OCI-LY3 (cell line): ENCODE measurements at regions not wholly inside any gene's neighbourhood (a gene's known extent, or its start where the extent isn't known, plus 50 kb on each side); places are given as distances from the start of the nearest gene placed in this dataset.
"Not testable (repeated sequence)": the region's sequence is repeated elsewhere in the genome, so short reads cannot be mapped to it uniquely, and the experiment has no call there.

ENCODE experiments used
- H2AFZ ChIP-seq: fragments of 200-600, 300-600 bp; shearing (Covaris generic); 2 replicates; pipeline ENCODE4 v1.6.0; 2014; ENCODE audit warnings: antibody characterized with exemption, low read depth, low read length
- H3K27ac ChIP-seq: fragments of 200-600, 300-600 bp; sonication (generic); 2 replicates; pipeline ENCODE4 v1.5.1; 2014; ENCODE audit warnings: mild to moderate bottlenecking, low read length, moderate library complexity, mixed read lengths
- H3K27me3 ChIP-seq: fragments of 200-600, 300-600 bp; sonication (generic); 2 replicates; pipeline ENCODE4 v1.6.1; 2014; ENCODE audit warnings: low read depth, low read length, mixed read lengths
- H3K36me3 ChIP-seq: fragments of 200-600, 300-600 bp; sonication (generic); replicated peaks from 2 replicates; pipeline ENCODE3; 2014; ENCODE audit warnings: low read depth, low read length, mixed read lengths
- H3K4me1 ChIP-seq: fragments of 300-600, 200-600 bp; sonication (generic); 2 replicates; pipeline ENCODE4 v1.6.1; 2014; ENCODE audit warnings: low read length, mixed read lengths
- H3K4me2 ChIP-seq: fragments of 200-600, 300-600 bp; sonication (generic); 2 replicates; pipeline ENCODE4 v1.6.1; 2014; ENCODE audit warnings: low read length, mixed read lengths
- H3K4me3 ChIP-seq: fragments of 300-600, 200-600 bp; sonication (generic); 2 replicates; pipeline ENCODE4 v1.5.1; 2014; ENCODE audit warnings: antibody characterized with exemption, mild to moderate bottlenecking, low read length, moderate library complexity
- H3K79me2 ChIP-seq: fragments of 300-600, 200-600 bp; shearing (Covaris generic); 2 replicates; pipeline ENCODE4 v1.6.1; 2014; ENCODE audit warnings: mild to moderate bottlenecking, low read length, mixed read lengths
- H3K9ac ChIP-seq: fragments of 300-600, 200-600 bp; shearing (Covaris generic); 2 replicates; pipeline ENCODE4 v1.6.0; 2014; ENCODE audit warnings: mild to moderate bottlenecking, low read length, moderate library complexity
- H3K9me3 ChIP-seq: fragments of 200-600, 300-600 bp; shearing (Covaris generic); 2 replicates; pipeline ENCODE4 v1.6.1; 2014; ENCODE audit warnings: low read length, mixed read lengths; ENCODE audit not compliant: insufficient read depth
- H4K20me1 ChIP-seq: fragments of 200-600, 300-600 bp; sonication (generic); 2 replicates; pipeline ENCODE4 v1.6.1; 2016; ENCODE audit warnings: low read length, mixed read lengths; ENCODE audit not compliant: insufficient read depth
- EZH2phosphoT487 ChIP-seq: fragments of 200-600 bp; shearing (Covaris generic); IDR thresholded peaks from 2 replicates; pipeline ENCODE4 v1.6.1; 2018; ENCODE audit warnings: antibody characterized with exemption, mixed run types, low read depth
- TF ChIP-seq, protein P1 (sequence below): fragments of 200-600, 300-600 bp; sonication (generic); IDR thresholded peaks from 2 replicates; pipeline ENCODE4 v1.5.1; 2014; ENCODE audit warnings: antibody characterized with exemption, low read length, low read depth

DNA sequence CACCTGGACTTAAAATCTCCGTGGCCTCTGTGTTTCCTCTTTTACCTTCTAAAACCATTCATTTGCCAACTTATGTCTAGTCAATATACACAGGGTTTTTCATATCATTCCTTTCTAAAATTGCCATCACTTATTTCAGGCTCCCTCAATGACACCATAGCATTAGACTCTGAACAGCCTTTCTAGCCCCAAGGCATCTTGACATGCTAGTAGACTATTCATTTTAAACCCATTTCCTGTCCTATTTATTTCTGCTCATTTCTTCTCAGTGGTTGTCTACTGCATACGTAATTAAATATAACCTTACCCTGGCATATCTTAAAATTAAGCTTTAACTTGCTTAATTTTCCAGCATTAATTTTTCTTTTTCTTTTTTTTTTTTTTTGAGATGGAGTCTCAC lies 83.2 kb downstream of the PHAX start:
- H3K79me2 ChIP-seq = no peaks in the 10 kb centered on the region
- no peak overlapping the region for H2AFZ ChIP-seq
- H3K9ac ChIP-seq = no peak overlapping the region
- no peaks in the 10 kb centered on the region for H4K20me1 ChIP-seq
- no peaks in the 10 kb centered on the region for H3K9me3 ChIP-seq
- H3K4me2 ChIP-seq = no peak overlapping the region
- H3K27ac ChIP-seq = no peak overlapping the region
- no peaks in the 10 kb centered on the region for H3K27me3 ChIP-seq
- H3K4me3 ChIP-seq = no peak overlapping the region
- peaks cover 9% of the 10 kb centered on the region for H3K4me1 ChIP-seq
- H3K36me3 ChIP-seq = no peaks in the 10 kb centered on the region
- TF ChIP-seq, protein P1, sequence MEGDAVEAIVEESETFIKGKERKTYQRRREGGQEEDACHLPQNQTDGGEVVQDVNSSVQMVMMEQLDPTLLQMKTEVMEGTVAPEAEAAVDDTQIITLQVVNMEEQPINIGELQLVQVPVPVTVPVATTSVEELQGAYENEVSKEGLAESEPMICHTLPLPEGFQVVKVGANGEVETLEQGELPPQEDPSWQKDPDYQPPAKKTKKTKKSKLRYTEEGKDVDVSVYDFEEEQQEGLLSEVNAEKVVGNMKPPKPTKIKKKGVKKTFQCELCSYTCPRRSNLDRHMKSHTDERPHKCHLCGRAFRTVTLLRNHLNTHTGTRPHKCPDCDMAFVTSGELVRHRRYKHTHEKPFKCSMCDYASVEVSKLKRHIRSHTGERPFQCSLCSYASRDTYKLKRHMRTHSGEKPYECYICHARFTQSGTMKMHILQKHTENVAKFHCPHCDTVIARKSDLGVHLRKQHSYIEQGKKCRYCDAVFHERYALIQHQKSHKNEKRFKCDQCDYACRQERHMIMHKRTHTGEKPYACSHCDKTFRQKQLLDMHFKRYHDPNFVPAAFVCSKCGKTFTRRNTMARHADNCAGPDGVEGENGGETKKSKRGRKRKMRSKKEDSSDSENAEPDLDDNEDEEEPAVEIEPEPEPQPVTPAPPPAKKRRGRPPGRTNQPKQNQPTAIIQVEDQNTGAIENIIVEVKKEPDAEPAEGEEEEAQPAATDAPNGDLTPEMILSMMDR = no peak
- no peak for TF ChIP-seq EZH2phosphoT487

DNA sequence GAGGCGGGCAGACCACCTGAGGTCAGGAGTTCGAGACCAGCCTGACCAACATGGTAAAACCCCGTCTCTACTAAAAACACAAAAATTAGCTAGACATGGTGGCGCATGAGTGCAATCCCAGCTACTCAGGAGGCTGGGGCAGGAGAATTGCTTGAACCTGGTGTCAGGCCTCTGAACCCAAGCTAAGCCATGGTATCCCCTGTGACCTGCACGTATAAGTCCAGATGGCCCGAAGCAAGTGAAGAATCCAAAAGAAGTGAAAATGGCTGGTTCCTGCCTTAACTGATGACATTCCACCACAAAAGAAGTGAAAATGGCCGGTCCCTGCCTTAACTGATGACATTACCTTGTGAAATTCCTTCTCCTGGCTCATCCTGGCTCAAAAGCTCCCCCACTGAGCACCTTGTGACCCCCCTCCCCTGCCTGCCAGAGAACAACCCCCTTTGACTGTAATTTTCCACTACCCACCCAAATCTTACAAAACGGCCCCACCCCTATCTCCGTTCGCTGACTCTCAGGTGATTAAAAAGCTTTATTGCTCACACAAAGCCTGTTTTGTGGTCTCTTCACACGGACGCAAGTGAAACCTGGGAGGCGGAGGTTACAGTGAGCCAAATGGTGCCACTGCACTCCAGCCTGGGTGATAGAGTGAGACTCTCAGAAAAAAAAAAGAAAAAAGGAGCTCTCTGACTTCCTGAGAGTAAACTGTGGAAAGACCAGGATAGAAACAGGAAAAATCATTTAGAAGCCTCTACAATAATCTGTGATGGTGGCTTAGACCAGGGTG lies 84.1 kb downstream of the PHAX start:
- H3K27me3 ChIP-seq, H3K9ac ChIP-seq, H3K9me3 ChIP-seq, H3K4me3 ChIP-seq, H3K4me1 ChIP-seq, H3K4me2 ChIP-seq, H2AFZ ChIP-seq, H4K20me1 ChIP-seq, H3K79me2 ChIP-seq, H3K36me3 ChIP-seq, H3K27ac ChIP-seq: not testable (repeated sequence)

DNA sequence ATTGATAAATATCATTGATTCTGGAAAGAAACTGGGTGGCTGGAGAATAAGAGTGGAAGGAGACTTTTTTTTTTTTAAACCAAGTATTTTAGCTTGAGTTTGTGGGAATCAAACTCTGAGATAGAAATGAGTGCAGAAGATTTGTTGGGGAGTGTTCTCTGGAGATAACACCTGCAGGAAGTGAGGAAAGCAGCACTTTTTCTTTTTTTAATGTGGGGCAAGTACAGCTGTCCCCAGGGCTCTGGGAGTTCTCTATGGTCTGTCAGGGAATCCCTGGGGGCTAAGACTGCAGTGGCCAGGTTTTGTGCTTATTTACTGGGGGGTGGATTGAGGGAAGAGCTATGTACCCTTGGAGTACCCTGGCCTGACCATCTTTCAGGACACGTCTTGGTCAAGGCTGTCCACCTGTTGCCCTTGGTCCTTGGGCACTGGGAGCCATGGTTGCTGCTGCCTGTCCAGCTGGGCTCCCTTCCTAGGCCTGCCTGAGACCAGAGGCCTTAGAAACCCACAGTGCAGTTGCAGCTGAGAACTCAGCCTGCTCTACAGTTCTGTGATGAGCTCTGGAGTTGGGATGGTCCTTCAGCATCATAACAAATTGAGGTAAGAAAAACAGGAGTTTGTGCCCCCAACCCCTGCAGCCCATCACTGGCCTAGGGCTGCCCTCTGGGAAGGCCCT lies 85.8 kb downstream of the PHAX start:
- no peak for TF ChIP-seq EZH2phosphoT487
- TF ChIP-seq, protein P1 = no peak
- Histone ChIP-seq H3K9me3 (no peaks in the 10 kb centered on the region), H3K4me1 (no peaks in the 10 kb centered on the region), H3K27me3 (no peaks in the 10 kb centered on the region), H3K4me2 (no peak overlapping the region), H3K27ac (no peak overlapping the region), H3K36me3 (no peaks in the 10 kb centered on the region), H2AFZ (no peak overlapping the region), H3K79me2 (no peaks in the 10 kb centered on the region), H3K4me3 (no peak overlapping the region), H3K9ac (no peak overlapping the region), H4K20me1 (no peaks in the 10 kb centered on the region)

DNA sequence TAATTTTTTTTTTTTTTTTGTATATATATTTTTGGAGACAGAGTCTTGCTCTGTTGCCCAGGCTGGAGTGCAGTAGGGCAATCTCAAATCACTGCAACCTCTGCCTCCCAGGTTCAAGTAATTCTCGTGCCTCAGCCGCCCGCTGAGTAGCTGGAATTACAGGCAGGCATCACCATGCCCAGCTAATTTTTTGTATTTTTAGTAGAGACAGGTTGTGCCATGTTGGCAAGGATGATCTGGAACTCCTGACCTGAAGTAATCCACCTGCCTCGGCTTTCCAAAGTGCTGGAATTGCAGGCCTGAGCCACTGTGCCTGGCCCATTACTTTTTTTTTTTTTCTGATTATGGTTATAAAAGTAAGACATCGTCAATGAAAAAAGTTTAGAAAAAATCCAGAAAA lies 84.0 kb upstream of the LMNB1 start:
- H3K4me1 ChIP-seq = no peaks in the 10 kb centered on the region
- no peaks in the 10 kb centered on the region for H3K27me3 ChIP-seq
- H3K9ac ChIP-seq = no peak overlapping the region
- H3K79me2 ChIP-seq = no peaks in the 10 kb centered on the region
- H3K9me3 ChIP-seq = no peaks in the 10 kb centered on the region
- no peaks in the 10 kb centered on the region for H4K20me1 ChIP-seq
- H3K27ac ChIP-seq = no peak overlapping the region
- no peak overlapping the region for H3K4me2 ChIP-seq
- no peak overlapping the region for H3K4me3 ChIP-seq
- H2AFZ ChIP-seq = no peak overlapping the region
- no peaks in the 10 kb centered on the region for H3K36me3 ChIP-seq
- TF ChIP-seq, protein P1 = no peak
- TF ChIP-seq EZH2phosphoT487 = no peak
